Cardiac septum (tissue), 1 donor: ENCODE measurements at regions not wholly inside any gene's neighbourhood (a gene's known extent, or its start where the extent isn't known, plus 50 kb on each side); places are given as distances from the start of the nearest gene placed in this dataset.
"Not testable (repeated sequence)": the region's sequence is repeated elsewhere in the genome, so short reads cannot be mapped to it uniquely, and the experiment has no call there.

Experiments used
- DNase-seq: peaks from one replicate; pipeline ENCODE4 v3.0.0-alpha.2; 2020; ENCODE audit warnings: low spot score
- intact Hi-C: fragments of 100-400 bp; cut with DNase I; formaldehyde crosslinking; loops from one replicate; pipeline ENCODE4 v1.14.0; 2022
- donor health status: DM: no; HTN: no; CAD: no.

DNA sequence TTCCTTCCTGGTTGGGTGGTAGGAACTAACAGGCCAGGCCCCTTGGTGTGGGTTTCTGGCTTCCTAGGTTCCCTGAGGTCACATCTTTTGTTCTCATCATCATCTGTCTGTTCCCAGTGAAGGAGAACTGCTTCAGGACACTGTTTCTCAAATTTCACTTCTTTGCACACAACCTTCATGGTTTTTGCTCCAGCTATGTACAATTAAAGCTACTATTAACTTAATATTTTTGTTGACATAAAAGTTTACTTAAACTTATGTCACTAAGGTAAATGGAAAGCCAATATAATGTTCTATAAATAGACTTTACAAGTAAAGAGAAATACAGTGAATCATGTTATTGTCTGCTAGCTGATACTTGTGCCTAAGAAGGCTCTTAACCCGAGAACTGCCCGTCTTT lies 120.7 kb upstream of the KCNG1 start:
- no peak for DNase-seq
- intact Hi-C loops: no loop called here

DNA sequence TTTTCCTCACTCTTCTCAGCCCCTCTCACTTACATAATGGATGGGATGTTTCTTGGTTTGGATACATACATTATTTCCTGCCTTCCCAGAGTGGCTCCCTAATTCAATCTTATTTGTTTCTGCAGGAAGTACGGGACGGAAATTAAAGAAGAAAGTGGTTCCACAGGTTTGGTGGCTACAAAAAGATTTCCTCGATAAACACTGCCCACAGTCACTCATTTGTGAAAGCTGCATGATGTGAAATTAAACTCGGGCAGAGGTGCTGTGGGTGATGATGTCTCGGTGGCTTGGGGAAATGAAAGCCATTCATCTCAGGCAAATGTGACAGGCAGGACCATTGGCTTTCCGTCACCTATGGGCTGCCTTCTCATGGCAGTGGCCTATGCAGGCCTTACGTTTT lies 119.5 kb upstream of the KCNG1 start:
- intact Hi-C loops: no loop called here
- no peak for DNase-seq

DNA sequence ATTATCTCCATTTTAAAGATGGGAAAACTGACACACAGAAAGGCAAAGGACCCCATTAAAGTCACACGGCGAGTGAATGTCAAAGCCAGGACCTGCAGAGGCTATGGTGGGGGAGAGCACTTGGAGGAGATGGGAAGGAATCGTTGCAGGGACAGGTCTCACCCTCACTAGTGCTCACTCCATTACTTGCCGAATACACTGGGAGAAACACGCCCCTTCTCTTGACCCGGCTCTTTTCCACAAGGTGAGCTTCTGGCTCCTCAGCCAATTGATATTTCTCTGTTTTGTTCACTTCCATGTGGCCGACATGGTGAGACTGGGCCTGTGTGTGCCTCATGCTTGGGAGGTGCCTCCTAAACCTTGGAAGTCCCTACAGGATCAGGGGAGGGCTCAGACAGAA lies 117.8 kb upstream of the KCNG1 start:
- intact Hi-C loops: no loop called here
- peak; percentile 56 for DNase-seq

DNA sequence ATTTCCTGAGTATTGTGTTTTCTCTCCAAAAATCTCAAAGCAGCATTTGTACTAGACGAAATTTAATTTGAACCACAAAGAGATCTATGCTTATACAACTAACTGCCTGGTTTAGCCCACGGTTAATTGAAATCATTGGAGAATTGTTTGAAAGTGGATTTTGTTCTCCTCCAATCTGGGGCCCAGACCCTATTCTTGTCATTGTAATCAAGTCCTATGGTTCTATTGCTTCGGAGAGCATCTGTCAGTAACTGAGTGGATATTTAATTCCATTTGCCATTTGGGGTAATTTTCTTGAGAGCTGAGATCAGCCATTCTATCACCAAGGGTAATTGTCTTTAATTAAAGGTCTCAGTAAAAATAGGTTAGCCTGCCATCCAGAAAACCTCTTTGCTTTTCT lies 117.0 kb upstream of the KCNG1 start:
- intact Hi-C loops: no loop called here
- no peak for DNase-seq

DNA sequence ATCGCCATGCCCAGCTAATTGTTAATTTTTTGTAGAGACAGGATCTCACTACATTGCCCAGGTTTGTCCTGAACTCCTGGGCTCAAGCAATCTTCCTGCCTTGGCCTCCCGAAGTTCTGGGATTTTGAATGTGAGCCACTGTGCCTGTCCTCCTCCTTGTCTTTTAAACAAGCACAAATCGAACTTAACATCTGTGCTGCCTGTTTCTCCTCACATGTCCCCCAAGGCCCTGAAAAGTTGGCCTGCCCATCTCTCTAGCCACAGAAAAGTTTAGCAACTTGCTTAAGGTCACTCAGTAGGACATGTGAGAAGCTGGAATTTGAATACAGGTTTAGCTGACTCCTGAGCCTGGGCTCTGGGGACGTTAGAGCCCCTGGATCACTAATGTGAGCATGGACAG lies 115.7 kb upstream of the KCNG1 start:
- intact Hi-C loops: no loop called here
- DNase-seq: no peak

DNA sequence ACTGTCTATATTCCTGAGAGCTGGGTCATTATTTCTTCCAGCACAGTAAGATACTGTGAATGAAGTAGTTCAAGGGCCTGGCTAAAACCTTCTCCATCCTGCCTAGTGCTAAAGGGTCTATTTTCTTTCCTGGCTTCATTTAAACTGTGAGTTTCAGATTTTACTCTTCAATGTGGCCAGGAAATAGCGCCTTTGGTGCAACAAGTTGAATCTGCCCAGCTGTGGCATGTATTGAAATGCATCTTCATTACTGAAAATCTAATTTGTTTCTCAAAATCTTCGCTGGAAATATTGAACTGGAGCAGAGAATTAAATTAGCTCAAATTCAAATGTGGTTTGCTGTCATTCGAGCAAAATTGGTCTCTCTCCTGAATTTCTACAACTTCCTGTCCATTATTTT lies 114.6 kb upstream of the KCNG1 start:
- intact Hi-C loops: no loop called here
- DNase-seq: no peak

DNA sequence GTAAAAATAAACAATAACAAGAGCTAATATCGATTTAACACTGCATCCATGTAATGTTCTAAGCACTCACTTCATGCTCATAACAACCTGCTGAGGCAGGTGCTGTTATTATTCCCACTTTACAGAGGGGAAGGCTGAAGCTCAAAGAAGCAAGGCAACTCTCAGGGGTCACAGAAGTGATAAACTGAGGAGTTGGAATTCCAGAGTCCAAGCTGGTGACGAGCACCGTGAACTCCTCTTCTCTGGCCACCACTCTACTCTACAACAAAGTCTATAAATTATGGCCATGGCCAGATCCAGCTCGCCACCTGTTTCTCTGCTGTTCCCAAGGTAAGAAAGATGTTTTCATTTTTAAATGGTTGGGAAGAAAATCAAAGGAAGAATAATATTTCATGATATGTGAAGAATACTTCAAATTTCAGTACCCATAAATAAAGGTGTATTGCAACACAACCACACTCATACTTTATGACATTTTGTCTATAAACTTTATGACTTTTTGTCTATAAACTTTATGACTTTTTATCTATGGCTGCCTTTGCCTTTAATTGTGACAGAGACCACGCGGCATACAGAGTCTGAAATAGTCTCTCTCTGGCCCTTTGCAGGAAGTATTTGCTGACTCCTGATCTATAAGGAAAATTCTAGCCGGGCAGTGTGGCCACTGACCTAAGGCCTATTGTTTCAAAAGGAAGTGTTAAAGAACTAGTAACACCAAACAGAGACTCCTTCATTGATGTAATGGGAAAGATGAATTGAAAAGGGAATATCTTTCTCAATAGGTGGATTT lies 113.2 kb upstream of the KCNG1 start:
- intact Hi-C loops: no loop called here
- peak; percentile 19 for DNase-seq

DNA sequence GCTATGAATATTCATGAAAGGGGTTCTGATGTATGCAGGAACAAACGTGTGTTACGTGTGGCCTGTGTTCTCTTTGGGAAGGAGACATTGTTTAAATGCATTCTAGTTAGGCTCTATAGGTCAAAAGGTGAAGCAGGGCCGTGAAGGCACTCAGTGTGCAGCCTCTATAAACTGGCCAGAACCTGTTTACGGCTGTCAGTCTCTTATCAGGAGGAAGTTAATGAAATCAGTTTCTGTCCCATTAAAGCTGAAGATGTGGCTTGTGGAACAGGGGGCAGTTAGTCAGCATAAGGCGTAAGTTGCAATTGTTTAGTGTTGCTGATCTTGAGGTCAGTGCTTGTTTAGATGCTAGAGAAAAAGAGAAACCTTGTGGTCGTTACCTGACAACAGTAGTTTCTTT lies 111.5 kb upstream of the KCNG1 start:
- DNase-seq: peak; percentile 10
- intact Hi-C loops: no loop called here

DNA sequence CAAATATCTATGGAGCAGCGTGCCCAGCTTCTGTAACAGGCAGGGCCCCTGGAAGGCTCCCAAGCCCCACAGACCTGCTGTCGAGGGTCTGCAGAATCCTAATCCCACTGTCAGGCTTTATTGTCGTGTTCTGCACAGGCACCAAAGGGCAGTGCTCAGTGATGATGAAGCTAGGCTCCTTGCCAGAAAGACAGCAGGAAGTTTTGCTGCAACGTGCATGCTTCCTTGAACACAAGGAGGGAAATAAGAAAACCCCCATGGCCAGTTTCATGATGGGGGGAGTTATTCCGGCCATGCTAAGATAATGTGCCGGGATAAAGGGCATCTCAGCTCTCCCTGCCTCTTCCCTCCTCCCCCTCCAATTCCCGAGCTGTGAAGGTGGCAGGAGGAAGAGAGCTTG lies 109.4 kb upstream of the KCNG1 start:
- intact Hi-C loops: no loop called here
- DNase-seq: peak; percentile 20

DNA sequence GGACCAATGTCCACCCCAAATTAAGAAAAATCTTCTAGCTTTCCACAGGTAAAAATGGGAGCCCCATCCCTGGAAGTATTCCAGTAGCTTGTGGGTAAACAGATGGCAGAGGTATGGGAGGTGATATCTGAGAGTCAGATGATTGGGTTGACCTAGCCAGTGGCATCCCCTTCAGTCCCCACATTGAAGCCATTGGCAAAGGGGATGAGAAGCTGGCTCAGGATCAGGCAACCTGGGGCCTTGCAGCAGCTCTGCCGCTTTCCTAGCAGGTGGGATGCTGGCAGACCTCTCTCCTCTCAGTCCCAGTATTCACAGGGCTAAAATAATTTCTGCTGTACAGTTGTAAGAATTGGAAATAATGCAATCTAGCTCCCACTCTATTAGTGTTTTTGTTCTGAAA lies 108.9 kb upstream of the KCNG1 start:
- DNase-seq: peak; percentile 22
- intact Hi-C loops: no loop called here

DNA sequence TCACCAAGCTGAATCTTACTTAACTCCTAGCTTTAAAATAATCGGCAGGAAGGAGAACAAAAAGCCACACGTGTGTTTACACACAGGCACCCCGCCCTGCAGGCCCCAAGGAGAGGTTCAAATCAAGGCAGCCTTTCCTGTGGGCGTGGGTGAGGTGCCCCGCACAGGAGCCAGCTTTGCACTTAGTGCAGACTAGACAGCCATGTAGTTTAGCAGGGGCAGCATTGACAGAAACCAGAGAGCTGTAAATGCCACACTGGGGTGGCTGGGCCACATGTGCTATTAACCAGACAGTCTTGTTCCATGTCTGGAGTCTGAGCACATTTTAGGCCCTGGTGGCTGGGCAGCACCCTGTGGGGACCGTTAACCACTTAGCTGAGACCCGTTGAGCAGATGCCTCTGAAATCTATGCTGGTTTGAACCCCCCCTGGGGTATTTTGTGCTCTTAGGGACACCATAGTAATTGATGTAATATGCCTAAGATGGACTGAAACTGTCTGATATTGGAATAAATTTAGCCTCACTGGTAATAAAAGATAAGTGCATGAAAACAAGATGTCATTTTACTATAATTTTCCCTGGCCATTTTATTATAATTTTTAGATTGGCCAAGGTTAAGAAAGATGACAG lies 106.4 kb upstream of the KCNG1 start:
- no peak for DNase-seq
- intact Hi-C loops: no loop called here

DNA sequence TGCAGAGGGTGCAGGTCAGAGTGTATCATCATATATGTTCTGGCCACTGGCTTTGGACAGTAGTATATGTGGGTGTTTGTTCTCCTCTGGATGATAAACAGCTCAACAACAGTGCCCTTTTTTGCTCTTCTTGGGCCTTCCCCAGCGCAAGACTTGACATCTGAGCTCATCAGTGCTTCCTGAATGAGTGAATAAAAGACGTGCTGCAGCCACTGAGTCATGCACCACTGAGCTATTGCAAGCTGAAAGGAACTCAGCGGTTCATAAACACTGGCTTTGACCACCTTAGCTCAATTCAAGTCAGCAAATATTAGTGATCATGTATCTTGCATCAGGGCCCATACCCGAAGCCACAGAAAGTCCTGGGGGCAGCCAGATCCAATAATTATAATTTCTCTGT lies 105.3 kb upstream of the KCNG1 start:
- DNase-seq: no peak
- intact Hi-C loops: no loop called here

DNA sequence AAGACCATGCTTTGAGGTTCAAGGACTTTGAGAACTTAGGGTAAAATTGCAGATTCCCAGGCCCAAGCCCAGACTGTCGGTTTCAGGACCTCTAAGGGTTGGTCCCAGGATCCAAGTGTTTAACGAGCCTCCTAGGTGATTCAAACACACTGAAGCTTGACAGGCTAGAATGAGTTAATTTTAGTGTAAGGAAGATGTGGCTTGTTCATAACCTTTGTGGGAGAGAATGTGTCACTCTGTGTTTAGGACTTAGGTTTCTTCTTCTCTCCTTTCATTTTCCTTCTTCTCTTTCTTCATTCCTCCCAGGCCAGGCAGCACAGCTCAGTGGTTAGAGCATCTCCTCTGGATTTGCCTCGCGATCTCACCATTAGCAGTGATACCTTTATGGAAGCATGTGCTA lies 104.8 kb upstream of the KCNG1 start:
- intact Hi-C loops: no loop called here
- DNase-seq: no peak

DNA sequence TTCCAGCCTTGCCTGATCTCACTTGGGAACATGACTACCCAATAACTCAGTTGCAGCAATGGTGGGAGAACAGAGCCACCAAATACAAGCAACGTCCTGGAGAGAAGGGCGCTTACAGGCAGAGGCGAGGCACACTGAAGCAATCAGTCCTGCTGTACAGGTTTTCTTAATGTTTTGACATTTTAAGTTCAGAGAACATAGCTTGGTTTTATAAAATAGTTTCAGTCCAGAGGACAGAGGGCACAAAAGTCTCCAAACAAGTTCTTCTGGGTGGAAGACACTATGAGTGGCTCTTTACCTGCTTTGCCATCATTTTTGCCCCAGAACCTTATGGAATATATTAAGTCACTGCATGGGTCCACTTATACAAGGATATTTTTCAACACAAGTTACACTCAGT lies 103.4 kb upstream of the KCNG1 start:
- intact Hi-C loops: no loop called here

DNA sequence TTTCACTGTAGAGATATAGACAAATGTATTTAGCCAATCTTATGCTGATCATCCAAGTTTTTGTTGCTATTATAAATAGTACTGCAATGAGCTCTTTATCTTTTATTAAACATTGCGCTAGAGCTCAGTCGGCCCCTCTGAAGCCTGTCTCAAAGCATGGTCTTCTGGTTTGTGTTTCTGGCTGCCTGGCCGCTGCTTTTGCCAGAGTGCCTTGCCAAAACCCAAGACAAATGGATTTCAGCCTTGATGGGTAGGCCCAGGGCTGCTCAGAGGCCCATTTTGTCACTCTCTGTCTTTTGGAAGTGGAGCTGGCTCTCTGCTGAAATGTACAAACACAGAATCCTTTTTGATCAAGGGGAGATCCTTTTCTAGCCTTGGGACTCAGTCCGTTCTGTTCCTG lies 102.9 kb upstream of the KCNG1 start:
- no peak for DNase-seq
- intact Hi-C loops: no loop called here

More for the DNA sequence above, 103.4 kb upstream of the KCNG1 start:
- no peak for DNase-seq

DNA sequence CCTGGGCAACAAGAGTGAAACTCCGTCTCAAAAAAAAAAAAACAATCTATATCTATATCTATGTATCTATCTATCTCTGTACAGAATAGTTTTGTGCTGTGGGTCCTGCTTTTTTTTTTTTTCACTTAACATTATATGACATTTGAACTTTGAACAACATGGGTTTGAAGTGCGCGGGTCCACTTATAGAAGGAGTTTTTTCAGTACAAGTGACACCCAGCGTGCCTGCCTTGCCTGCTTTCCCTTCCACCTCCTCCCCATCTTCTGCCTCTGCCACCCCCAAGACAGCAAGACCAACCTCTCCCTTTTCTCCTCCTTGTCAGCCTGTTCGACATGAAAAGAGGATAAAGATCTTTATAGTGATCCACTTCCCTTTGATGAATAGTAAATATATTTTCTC lies 102.2 kb upstream of the KCNG1 start:
- no peak for DNase-seq
- intact Hi-C loops: no loop called here

DNA sequence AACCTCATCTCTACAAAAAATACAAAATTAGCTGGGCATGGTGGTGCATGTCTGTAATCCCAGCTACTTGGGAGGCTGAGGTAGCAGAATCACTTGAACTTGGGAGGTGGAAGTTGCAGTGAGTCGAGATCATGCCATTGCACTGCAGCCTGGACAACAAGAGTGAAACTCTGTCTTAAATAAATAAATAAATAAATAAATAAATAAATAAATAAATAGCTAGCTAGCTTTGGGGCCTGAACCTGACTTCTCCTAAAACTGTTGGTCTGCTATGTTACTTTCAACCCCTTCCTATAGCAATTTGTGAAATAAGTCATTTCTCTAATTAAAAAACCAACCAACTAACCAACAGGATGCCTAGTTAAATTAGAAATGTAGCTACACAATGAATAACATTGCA lies 101.0 kb upstream of the KCNG1 start:
- DNase-seq, intact Hi-C loops: not testable (repeated sequence)

DNA sequence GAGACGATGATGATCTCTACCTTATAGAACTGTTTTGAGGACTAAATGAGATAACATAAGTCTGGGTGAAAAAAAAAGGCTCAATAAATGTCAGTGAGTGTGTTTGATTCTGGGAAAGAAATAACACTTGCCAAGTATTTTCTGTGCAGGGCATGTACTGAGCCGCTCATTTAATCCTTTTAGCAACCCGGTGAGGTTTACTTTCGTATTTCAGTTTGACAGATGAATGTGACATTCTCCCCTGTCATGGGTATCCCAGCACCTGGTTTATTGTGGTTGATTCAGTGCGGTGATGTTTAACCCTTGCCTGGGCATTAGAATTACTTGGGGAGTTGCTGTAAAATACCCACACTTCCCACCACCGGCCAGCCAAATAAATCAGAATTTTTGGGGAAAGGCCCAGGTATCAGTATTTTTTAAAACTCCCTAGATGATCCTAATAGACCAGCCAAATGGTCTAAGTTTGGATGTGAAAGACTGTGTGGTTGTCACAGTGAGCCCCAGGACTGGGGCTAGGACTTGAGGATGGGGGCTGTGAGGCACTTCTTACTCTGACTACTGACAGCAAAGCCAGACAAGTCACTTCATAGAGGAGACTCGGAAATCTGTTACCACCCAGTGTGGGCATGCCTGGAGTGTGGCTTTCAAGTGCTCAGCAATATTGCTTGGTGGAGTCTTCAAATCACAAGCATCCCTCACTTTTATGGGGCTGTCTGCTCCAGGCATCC lies 100.2 kb upstream of the KCNG1 start:
- intact Hi-C loops: no loop called here

DNA sequence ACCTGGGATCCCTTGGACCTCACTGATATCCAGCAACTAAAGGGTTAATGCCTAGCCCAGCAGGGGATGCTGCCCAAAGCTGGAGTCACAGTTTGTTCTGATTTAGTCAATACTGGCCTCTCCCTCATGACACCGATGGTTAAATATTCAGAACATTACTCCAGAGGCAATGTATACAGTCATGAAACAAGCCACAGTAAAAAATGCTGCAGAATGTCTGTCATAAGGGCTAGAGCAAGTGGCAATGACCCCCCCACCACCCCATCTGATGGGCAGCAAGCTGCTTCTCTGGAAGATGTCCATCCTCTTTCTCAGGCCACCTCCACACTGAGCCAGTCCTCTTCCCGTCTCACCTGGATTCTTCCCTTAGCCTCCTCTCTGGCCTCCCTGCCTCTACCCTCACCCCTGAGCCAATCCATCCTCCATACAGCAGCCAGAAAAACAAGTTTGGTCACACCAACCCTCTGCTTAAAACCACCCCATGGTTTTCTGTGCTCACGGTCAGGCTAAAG lies 99.0 kb upstream of the KCNG1 start:
- no peak for DNase-seq
- intact Hi-C loops: no loop called here

More for the DNA sequence above, 100.2 kb upstream of the KCNG1 start:
- no peak for DNase-seq

DNA sequence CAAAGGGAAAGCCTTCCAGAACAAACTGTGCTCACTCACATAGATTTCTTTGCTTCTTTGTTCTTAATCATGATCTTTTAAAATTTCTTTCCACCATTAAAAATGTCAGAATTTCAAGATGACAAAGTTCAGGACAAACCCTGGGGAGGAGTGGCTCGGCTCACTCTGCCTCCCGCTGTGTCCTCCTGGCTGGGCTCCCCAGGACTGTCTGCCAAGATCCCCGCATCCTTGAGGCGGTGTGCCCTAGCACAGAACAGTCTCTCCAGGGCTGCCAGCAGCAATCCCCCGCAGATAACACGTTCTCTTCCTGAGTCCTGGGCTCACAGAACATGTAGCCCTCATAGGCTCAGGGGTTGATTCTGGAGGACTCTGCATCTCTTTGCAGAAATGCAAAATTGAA lies 98.4 kb upstream of the KCNG1 start:
- intact Hi-C loops: no loop called here
- no peak for DNase-seq

DNA sequence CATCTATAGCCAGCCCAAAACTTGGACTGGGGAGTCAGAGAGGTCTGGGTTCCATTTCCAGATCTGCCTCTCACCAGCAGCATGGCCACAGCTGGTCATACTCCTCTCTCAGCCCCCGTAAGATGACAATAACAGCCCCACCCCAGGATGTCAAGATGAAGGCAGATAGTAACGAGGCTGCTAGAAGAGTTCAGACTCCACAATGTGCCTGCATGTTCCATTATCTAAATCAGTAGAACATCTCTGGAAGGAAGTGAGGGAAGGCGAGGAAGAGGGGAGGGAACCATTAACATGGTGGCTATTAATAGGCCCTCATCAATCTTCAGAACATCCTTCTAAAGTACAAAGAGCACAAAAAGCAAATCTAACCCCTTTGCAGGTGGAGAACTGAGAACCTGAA lies 98.0 kb upstream of the KCNG1 start:
- intact Hi-C loops: no loop called here
- no peak for DNase-seq
